Panc1 (cell line): ENCODE measurements at regions not wholly inside any gene's neighbourhood (a gene's known extent, or its start where the extent isn't known, plus 50 kb on each side); places are given as distances from the start of the nearest gene placed in this dataset.

Experiments used
- ATAC-seq: fragments of 200-7000 bp; cut with Tn5 transposase; 2 replicates; pipeline ENCODE4 v1.9.1; 2020; ENCODE audit warnings: mild to moderate bottlenecking, moderate library complexity
- BruUV-seq: library from RNA; stranded (reverse); fragments of 400-500 nt; replicated peaks from 2 replicates; lab custom pipeline; 2021; lab: Mats Ljungman, UMichigan
- CTCF ChIA-PET: fragments of 300-600 bp; sonication (Branson Sonifier 250); formaldehyde crosslinking; loops from one replicate; lab custom pipeline; 2022; ENCODE audit warnings: antibody characterized with exemption; lab: Charles Lee
- POLR2A ChIA-PET: fragments of 300-600 bp; sonication (Branson Sonifier 250); formaldehyde crosslinking; loops from one replicate; lab custom pipeline; 2022; ENCODE audit warnings: antibody characterized with exemption; lab: Charles Lee
- DNase-seq: peaks from one replicate; pipeline ENCODE4 v3.0.0-alpha.2; 2010; ENCODE audit warnings: low read depth, low spot score
- H3K27ac ChIP-seq: 2 replicates; pipeline ENCODE4 v1.5.1; 2011; ENCODE audit warnings: mild to moderate bottlenecking, low read length, inconsistent platforms
- H3K27me3 ChIP-seq: fragments of 200-500 bp; sonication (Bioruptor generic); 2 replicates; pipeline ENCODE4 v1.6.0; 2014; ENCODE audit warnings: low read length, inconsistent platforms; ENCODE audit not compliant: control insufficient read depth, insufficient read depth
- H3K36me3 ChIP-seq: fragments of 200-500 bp; sonication (Bioruptor generic); 2 replicates; pipeline ENCODE4 v1.5.1; 2014; ENCODE audit warnings: inconsistent platforms, mild to moderate bottlenecking, low read length, moderate library complexity; ENCODE audit not compliant: control insufficient read depth, insufficient read depth
- H3K4me1 ChIP-seq: 2 replicates; pipeline ENCODE4 v1.5.1; 2011; ENCODE audit warnings: inconsistent platforms, mild to moderate bottlenecking, low read length, moderate library complexity; ENCODE audit not compliant: control insufficient read depth, insufficient read depth
- H3K4me3 ChIP-seq, 2 experiments: 2 replicates each; pipeline ENCODE4 v1.5.1; 2011 to 2012; ENCODE audit warnings: low read depth in 2 of 2, low read length in 2 of 2, mild to moderate bottlenecking in 2 of 2, inconsistent platforms in 1 of 2, moderate library complexity in 1 of 2
- H3K9me3 ChIP-seq: fragments of 200-500 bp; sonication (Bioruptor generic); 2 replicates; pipeline ENCODE4 v1.5.1; 2014; ENCODE audit warnings: low read depth, mild to moderate bottlenecking, inconsistent platforms, low read length, moderate library complexity; ENCODE audit not compliant: control insufficient read depth, insufficient read depth
- POLR2AphosphoS5 ChIP-seq: IDR thresholded peaks from 2 replicates; pipeline ENCODE4 v1.6.1; 2012; ENCODE audit warnings: mild to moderate bottlenecking, low read depth, low read length, moderate library complexity
- SIN3A ChIP-seq: IDR thresholded peaks from 2 replicates; pipeline ENCODE4 v1.6.1; 2012; ENCODE audit warnings: low read depth, mild to moderate bottlenecking, low read length, moderate library complexity, borderline replicate concordance; ENCODE audit not compliant: insufficient read depth
- TCF7L2 ChIP-seq: IDR thresholded peaks from 2 replicates; pipeline ENCODE4 v1.6.1; 2011; ENCODE audit warnings: mild to moderate bottlenecking, low read depth, low read length, inconsistent platforms
- in situ Hi-C: cut with HindIII; loops from 2 replicates; pipeline ENCODE4 v1.10.0; 2016; ENCODE audit warnings: low sequenced_read_pairs, low pct_unique_long_range_greater_than_20kb
- intact Hi-C: fragments of 100-400 bp; cut with micrococcal nuclease; formaldehyde crosslinking; loops from one replicate; pipeline ENCODE4 v1.10.0; 2022; ENCODE audit not compliant: unreplicated experiment
- TF ChIP-seq, protein P1 (sequence below): fragments of 450-650 bp; IDR thresholded peaks from 2 replicates; pipeline ENCODE4 v1.5.1; 2017; ENCODE audit warnings: mild to moderate bottlenecking
- TF ChIP-seq, protein P2 (sequence below), 2 experiments: IDR thresholded peaks; 2 replicates each; pipeline ENCODE4 v1.6.1; 2011 to 2012; ENCODE audit warnings: low read depth in 2 of 2, control low read depth in 1 of 2, low read length in 1 of 2, mild to moderate bottlenecking in 1 of 2, moderate library complexity in 1 of 2; ENCODE audit not compliant: insufficient read depth in 1 of 2

DNA sequence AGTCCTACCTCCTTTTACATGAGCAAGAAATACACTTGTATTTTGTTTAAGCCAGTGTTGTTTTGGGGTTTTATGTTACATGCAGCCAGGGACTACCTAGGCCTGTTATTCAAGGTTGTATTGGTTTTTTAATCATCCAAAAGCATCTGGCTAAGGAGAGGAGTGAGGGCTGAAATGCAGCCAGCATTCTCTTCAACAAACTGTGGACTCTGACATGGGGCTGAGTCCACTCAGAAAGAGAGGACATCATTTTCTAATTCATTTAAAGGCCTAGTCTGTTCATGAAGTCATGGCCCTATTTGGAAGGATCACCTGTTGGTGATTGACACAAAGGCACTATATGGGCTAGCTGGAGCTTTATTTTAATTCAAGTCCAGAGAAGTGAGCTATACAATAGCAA is 190.4 kb downstream of the TTLL7 start:
- BruUV-seq = no TSS peak
- Histone ChIP-seq H3K9me3 (no peaks in the 10 kb centered on the region), H3K4me3 (no peak overlapping the region), H3K4me1 (no peaks in the 10 kb centered on the region), H3K36me3 (no peaks in the 10 kb centered on the region), H3K27ac (no peak overlapping the region), H3K27me3 (no peaks in the 10 kb centered on the region; the same call in 1 of the 2 replicates)
- ATAC-seq = no peak
- DNase-seq = no peak
- ChIA-PET CTCF (no interaction called here), POLR2A (no interaction called here)
- intact Hi-C loops = no loop called here
- in situ Hi-C loops = no loop called here
- no peak for TF ChIP-seq POLR2AphosphoS5
- TF ChIP-seq, protein P1, sequence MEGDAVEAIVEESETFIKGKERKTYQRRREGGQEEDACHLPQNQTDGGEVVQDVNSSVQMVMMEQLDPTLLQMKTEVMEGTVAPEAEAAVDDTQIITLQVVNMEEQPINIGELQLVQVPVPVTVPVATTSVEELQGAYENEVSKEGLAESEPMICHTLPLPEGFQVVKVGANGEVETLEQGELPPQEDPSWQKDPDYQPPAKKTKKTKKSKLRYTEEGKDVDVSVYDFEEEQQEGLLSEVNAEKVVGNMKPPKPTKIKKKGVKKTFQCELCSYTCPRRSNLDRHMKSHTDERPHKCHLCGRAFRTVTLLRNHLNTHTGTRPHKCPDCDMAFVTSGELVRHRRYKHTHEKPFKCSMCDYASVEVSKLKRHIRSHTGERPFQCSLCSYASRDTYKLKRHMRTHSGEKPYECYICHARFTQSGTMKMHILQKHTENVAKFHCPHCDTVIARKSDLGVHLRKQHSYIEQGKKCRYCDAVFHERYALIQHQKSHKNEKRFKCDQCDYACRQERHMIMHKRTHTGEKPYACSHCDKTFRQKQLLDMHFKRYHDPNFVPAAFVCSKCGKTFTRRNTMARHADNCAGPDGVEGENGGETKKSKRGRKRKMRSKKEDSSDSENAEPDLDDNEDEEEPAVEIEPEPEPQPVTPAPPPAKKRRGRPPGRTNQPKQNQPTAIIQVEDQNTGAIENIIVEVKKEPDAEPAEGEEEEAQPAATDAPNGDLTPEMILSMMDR = no peak
- no peak for TF ChIP-seq TCF7L2
- TF ChIP-seq, protein P2, sequence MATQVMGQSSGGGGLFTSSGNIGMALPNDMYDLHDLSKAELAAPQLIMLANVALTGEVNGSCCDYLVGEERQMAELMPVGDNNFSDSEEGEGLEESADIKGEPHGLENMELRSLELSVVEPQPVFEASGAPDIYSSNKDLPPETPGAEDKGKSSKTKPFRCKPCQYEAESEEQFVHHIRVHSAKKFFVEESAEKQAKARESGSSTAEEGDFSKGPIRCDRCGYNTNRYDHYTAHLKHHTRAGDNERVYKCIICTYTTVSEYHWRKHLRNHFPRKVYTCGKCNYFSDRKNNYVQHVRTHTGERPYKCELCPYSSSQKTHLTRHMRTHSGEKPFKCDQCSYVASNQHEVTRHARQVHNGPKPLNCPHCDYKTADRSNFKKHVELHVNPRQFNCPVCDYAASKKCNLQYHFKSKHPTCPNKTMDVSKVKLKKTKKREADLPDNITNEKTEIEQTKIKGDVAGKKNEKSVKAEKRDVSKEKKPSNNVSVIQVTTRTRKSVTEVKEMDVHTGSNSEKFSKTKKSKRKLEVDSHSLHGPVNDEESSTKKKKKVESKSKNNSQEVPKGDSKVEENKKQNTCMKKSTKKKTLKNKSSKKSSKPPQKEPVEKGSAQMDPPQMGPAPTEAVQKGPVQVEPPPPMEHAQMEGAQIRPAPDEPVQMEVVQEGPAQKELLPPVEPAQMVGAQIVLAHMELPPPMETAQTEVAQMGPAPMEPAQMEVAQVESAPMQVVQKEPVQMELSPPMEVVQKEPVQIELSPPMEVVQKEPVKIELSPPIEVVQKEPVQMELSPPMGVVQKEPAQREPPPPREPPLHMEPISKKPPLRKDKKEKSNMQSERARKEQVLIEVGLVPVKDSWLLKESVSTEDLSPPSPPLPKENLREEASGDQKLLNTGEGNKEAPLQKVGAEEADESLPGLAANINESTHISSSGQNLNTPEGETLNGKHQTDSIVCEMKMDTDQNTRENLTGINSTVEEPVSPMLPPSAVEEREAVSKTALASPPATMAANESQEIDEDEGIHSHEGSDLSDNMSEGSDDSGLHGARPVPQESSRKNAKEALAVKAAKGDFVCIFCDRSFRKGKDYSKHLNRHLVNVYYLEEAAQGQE (IDR thresholded peaks at IDR 0.05; ENCODE audit: insufficient read depth in 1 of 2, low read depth in 2 of 2, low read length in 1 of 2) = no peak
- no peak for TF ChIP-seq SIN3A

DNA sequence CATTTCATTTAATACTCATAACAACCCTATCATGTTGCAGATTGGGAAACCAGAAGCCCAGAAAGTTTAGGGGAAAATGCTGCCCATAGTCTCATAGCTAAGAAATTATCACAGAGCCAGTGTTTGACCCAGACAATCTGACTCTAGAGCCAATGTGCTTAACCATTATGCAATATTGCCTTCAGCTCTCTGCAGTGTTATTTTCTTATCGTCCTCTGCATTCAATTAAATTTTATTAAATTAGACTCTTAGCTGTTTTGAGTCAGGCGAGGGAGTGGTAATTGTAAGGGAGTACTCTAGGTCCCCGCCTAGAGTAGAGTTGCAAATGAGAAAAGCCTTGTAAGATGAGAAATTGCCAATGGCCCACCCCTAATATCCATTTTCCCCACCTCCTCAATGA is 191.1 kb downstream of the TTLL7 start:
- DNase-seq (no peak), ATAC-seq (no peak)
- no peak for TF ChIP-seq SIN3A
- TF ChIP-seq, protein P2 (IDR thresholded peaks at IDR 0.05; ENCODE audit: insufficient read depth in 1 of 2, low read depth in 2 of 2, low read length in 1 of 2) = no peak
- TF ChIP-seq POLR2AphosphoS5 = no peak
- TF ChIP-seq, protein P1 = no peak
- no peak for TF ChIP-seq TCF7L2
- ChIA-PET CTCF (no interaction called here), POLR2A (no interaction called here)
- intact Hi-C loops (no loop called here), in situ Hi-C loops (no loop called here)
- Histone ChIP-seq H3K27ac (no peak overlapping the region), H3K36me3 (no peaks in the 10 kb centered on the region), H3K27me3 (no peaks in the 10 kb centered on the region; the same call in 1 of the 2 replicates), H3K4me1 (no peaks in the 10 kb centered on the region), H3K9me3 (no peaks in the 10 kb centered on the region), H3K4me3 (no peak overlapping the region)
- no TSS peak for BruUV-seq
